Tibial nerve (tissue), 4 donors: ENCODE measurements at regions not wholly inside any gene's neighbourhood (a gene's known extent, or its start where the extent isn't known, plus 50 kb on each side); places are given as distances from the start of the nearest gene placed in this dataset.

Experiments used
- EP300 ChIP-seq, 2 donors: sonication (generic); formaldehyde crosslinking; IDR thresholded peaks; one replicate each; pipeline ENCODE4 v1.6.1; 2017; ENCODE audit warnings: antibody characterized with exemption in 2 of 2, mild to moderate bottlenecking in 1 of 2
- POLR2A ChIP-seq, 2 donors: fragments of 450-650 bp; IDR thresholded peaks; one replicate each; pipeline ENCODE4 v1.6.1; 2017; ENCODE audit warnings: antibody characterized with exemption in 2 of 2, mild to moderate bottlenecking in 2 of 2, moderate library complexity in 2 of 2
- TF ChIP-seq, protein P1 (sequence below), 5 experiments: fragments of 200-600 bp in 3 of 5; fragments of 450-650 bp in 2 of 5; sonication (generic) in 3 of 5; IDR thresholded peaks; one replicate each; pipeline ENCODE4 v1.5.1; 2016 to 2019; ENCODE audit warnings: antibody characterized with exemption in 5 of 5, mild to moderate bottlenecking in 3 of 5, moderate library complexity in 2 of 5

GRCh38 chr14:82595466-82595865 lies 1061.8 kb upstream of the SEL1L start:
- TF ChIP-seq, protein P1, sequence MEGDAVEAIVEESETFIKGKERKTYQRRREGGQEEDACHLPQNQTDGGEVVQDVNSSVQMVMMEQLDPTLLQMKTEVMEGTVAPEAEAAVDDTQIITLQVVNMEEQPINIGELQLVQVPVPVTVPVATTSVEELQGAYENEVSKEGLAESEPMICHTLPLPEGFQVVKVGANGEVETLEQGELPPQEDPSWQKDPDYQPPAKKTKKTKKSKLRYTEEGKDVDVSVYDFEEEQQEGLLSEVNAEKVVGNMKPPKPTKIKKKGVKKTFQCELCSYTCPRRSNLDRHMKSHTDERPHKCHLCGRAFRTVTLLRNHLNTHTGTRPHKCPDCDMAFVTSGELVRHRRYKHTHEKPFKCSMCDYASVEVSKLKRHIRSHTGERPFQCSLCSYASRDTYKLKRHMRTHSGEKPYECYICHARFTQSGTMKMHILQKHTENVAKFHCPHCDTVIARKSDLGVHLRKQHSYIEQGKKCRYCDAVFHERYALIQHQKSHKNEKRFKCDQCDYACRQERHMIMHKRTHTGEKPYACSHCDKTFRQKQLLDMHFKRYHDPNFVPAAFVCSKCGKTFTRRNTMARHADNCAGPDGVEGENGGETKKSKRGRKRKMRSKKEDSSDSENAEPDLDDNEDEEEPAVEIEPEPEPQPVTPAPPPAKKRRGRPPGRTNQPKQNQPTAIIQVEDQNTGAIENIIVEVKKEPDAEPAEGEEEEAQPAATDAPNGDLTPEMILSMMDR (IDR thresholded peaks at IDR 0.05), result no peak
- no peak for TF ChIP-seq POLR2A (IDR thresholded peaks at IDR 0.05)
- no peak for TF ChIP-seq EP300 (IDR thresholded peaks at IDR 0.05)
